HG02759 (cell line): ENCODE measurements at regions not wholly inside any gene's neighbourhood (a gene's known extent, or its start where the extent isn't known, plus 50 kb on each side); places are given as distances from the start of the nearest gene placed in this dataset.
"Not testable (repeated sequence)": the region's sequence is repeated elsewhere in the genome, so short reads cannot be mapped to it uniquely, and the experiment has no call there.

Source experiments
- ATAC-seq: cut with Tn5 transposase; IDR thresholded peaks from one replicate; pipeline ENCODE4 v1.9.1; 2021; ENCODE audit warnings: mild to moderate bottlenecking, moderate library complexity; ENCODE audit not compliant: unreplicated experiment

DNA sequence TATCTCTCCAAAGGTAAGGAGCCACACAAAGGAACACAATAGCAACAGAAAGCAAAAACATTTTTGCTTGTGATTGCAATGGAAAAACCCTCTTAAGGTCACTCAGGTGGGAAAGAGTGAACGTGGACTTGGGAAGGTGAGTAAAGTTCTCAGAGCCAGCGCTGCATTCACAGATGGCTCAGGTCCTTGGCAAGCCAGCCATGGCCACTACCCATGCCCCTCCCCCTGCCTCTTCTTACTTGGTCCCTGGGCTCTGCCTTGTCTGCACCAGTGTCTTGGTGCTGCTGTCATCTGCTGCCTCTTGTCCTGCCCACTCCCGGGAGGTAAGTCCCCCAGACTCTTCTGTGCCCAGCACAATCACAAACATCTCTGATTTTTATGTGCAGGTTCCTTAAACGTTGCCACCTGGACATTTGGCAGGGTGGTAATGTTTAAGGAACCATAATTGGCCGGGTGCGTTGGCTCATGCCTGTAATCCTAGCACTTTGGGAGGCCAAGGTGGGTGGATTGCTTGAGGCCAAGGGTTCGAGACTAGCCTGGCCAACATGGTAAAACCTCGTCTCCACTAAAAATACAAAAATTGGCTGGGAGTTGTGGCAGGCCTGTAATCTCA, 74.6 kb downstream of the FEM1C start:
- ATAC-seq, result no peak

DNA sequence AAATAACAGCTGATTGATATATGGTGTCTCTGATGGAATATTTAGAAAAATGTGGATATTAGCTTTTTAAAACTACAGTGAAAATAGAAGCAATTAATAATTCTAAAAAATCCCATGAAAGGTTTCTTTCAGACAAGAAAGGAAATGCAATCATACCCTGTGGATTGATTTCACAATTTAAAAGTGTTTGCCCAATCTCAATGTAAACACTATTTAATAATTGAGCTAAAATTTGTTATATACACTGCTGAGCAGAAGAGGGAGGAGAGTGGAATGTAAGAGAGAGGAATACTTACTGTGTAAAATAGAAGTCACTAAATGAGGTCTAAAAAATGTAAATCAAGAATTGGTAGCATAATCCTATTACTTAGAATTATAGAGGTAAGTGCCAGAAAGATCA, 76.9 kb downstream of the FEM1C start:
- ATAC-seq, result no peak

DNA sequence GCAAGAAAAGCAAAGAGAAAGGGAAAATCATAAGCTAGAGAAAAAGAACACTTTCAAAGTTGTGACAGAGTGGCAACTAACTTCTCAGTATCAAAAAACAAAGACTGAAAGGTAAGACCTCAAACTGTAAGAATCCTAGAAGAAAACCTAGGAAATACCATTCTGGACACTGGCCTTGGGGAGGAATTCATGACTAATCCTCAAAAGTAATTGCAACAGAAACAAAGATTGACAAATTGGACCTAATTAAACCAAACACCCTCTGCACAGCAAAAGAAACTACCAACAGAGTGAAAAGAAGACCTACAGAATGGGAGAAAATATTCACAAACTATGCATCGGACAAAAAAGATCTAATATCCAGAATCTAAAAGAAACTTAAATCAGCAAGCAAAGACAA, 79.1 kb downstream of the FEM1C start:
- no peak for ATAC-seq

DNA sequence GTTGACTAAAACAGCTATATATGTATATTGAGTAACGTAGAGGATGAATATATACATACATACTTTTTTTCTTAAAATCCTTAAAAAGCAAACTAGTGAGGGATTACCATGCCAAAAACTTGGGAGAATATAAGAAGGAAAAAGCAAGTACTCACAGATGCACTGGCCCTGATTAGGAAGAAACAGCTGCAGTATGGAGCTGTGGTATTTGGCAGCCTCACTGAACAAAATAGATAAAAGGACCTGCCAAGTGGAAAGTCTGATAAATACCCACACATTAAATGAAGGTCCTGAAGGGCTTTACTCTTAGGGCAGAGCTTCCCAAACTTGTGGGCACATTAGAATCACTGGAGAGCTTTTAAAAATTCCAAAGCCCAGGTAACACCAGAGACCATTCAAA, 80.6 kb downstream of the FEM1C start:
- ATAC-seq, result no peak

DNA sequence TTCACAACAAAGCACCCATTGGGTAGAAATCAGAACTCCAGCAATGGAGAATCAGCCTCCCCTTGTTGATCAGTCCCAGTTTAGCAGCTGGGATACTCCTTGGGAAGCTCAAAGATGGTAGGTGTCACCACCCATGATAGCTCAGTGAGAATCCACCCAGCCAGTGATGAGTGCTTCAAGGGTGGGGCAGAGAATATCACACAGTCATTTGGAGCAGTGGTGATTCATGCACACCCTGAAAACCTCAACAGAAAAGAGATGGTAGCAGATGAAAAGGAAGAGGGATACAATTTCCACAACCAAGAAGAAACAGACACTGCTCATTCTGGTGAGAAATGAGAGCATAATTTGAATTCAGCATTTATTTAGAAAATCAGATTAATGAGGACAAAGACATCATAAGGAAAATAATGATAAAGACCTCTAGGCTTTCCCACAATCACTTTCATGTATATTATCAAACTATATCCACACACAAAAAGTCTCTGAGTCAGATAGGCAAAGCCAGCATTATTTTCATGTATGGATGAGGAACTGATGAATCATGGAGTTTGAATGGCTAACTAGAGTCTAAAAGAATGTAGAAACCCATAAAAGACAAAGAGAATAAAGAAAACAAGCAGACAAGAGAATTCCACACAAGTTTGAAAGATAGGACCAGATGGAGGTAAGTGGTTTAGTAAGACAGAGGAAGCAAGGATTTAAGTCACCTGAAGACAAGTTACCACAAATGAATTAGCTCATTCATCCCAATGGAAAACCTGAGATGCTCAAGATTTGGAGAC, 82.9 kb downstream of the FEM1C start:
- peak; percentile 41 for ATAC-seq

DNA sequence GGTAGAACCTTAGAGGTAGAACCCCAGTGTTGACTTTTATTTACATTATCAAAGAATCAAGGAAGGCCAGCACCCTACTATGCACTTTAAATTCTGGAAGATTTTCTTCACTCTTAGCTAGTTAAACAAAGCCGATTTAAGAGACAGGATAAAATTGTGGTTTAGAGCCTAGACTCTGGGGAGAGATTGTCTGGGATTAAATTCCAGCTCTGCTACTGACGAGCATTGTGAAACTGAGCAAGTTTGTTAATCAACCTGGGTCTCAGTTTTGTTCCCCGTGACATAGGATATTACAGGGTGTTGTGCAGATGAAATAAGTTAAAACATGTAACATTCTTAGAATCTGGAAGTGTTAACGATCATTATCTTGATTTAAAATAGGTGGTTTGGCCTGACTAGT, 83.5 kb downstream of the FEM1C start:
- ATAC-seq, result no peak

DNA sequence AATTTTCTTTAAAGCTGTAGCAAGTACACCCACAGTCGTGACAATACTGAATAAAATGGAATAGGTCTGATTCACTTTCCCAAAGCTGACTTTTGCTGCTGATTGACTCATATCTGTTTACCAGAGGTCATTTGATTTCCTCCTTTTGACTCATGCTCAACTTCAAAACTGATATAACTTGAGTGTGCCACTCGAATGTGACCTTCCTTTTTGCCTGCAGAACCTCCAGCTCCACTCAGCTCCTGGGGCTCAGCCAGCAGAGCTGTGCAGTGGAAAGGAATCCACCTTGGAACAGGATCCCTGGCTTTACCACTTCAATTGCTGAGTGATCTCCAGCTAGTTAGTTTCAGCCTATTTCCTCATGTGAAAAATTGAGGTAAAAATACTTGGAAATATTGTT, 84.1 kb downstream of the FEM1C start:
- ATAC-seq, result peak; percentile 69

DNA sequence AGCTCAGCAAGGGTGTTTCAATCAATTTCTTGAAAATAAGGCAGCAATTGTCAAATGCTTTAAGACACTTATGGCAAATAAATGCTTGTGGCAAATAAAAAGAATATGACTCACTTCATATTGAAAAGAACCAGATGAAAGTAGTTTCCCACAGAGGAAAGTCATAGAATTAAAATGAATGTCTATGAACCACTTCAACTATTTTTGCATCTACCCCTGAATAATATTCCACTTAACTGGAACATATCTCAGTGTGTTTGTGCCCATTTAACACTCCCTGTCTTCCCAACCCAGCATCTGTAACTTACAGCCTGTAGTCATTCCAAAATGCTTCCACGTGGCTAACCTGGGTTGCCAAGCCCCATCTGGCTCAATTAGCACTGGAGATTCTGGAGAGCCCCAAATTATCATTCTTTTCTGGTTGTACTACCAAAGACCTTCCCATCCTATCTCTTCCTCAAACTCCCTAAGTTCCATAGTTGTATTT, 84.7 kb downstream of the FEM1C start:
- ATAC-seq, result no peak

DNA sequence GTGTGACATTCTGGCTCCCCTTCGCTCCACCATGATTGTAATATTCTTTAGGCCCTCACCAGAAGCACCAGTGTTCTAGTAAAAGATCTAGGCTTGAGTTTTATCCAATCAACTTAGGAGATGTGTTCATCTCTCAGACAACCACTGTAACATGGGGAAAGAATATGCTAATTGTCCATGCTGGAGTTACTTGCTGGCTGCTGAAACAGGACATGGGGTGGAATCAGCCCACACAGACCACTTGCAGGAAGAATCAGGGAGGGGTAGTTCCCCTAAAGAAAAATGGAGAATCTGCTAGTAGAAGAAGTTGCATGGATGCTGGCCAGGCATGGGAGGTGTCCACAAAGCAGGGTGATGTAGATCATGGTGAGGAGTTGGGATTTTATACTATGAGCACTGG, 86.2 kb downstream of the FEM1C start:
- no peak for ATAC-seq

DNA sequence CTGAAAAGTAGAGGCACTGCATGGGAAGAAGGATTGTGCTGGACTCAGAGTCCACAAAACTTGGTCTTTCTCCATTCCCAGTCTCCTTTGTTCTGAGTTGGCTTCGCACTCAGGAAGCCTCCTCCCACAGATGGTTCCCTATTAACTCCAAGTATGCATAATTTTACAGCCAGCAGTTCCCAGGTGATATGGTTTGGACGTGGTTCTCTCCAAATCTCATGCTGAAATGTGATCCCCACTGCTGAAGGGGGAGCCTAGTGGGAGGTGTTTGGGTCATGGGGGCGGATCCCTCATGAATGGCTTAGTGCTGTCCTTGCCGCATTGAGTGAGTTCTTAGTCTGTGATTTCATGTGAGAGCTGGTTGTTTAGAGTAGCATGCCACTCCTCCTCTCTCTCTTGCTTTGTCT, 86.6 kb downstream of the FEM1C start:
- ATAC-seq, result no peak

DNA sequence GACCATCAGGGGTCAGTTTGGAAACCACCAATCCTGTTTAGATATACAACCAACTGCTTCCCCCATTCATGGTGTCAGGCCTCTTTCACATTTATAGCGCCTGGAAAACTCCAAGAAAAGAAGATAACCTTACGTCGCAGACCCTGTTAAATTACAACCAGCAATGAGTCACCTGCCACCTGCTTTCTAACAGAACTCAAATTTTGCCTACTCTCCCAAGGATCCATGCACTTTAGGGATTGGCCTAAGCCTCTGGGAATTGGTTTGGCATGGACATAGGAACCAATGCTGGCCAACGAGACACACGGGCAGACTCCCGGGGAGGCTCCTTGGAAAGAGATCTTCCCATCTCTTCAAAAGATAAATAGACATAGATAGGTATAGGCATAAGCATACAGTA, 87.0 kb downstream of the FEM1C start:
- no peak for ATAC-seq

DNA sequence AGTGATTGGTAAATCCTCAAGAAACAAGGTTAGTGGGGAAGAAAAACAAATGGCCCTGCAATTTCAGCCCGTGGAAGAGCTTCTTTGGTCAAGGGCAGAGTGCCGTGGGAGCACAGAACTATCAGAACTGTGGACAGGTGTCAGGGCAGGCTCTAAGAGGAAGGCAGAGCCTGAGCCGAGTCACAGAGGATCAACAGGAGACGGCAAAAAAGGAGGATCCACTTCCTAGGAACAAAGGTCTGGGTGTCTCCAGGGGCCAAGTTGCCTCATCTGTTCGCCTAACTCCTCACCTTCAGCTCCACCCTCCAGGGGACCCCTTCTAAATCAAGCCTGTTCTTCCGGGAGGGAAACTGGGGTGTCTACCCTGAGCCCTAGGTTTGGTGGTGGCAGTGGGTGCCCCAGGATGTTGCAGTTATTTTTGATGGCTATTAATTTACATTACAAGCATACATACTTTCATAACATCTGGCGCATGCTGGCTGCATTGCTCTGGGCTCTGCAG, 88.0 kb downstream of the FEM1C start:
- no peak for ATAC-seq

DNA sequence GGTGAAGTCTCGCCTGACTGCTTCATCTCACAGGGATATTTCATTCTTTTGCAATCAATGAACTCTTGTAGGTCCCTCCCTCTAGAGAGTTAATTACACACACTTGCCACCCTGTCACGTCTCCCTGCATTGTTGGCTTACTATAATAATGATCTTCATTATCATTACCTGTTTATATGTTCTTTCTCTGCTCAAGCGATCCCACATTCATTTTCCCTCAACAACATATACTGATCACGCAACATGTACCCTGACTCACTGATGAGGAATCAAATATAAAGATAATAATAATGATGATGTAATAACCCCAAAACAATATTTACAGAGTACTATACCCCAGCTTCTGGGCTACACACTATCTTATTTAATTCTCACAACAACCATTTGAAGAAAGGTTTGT, 88.5 kb downstream of the FEM1C start:
- no peak for ATAC-seq

DNA sequence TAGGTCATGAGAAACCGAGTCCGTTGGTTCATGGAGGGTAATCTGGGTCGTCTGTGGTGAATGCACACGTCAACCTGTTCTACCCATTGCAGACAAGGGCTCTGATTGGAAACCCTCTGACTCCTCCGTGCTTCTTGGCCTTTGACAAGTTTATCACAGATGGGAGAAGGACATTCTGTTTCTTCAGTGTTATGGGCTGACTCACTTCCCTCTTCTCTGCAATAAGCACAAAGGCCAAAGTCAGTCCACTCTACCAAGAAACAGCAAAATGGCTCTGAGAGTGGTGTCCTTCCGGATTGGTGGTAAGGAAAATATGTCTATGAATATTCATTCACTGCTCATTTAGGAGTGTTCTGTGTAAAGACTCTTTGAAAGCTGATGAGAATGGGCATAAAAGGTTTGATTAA, 89.3 kb downstream of the FEM1C start:
- no peak for ATAC-seq

DNA sequence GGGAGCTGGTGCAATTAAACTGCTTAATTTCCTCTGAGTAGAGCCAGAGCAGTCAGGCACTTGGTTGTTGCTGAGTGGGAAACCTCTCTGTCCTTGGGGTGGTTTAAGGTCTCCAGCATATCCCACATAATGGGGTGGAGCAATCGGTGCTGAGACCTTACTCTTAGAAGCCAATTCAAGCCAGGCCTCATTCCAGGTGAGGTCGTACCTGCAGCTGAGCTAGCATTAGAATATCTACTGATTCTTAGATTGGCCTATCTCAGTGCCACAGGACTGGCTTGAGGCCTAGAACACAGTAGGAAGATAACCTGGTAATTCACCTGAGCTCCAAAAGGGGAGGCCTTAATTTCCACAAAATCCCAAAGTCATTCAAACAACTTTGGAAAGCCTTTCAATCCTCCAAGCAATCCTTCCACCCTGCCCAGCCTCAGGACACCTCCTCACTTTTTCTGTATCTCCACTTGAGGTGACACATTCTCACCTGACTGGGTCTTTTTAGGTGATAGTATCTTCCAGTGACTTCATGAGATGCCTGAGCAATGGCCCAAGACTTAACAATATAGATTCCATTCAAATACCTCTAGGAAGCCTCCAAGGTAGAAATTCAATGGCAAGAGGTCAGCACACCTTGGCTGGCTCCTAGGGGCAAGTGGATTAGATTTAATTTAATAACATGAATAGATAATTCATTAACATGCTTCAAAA, 91.0 kb downstream of the FEM1C start:
- ATAC-seq, result no peak

DNA sequence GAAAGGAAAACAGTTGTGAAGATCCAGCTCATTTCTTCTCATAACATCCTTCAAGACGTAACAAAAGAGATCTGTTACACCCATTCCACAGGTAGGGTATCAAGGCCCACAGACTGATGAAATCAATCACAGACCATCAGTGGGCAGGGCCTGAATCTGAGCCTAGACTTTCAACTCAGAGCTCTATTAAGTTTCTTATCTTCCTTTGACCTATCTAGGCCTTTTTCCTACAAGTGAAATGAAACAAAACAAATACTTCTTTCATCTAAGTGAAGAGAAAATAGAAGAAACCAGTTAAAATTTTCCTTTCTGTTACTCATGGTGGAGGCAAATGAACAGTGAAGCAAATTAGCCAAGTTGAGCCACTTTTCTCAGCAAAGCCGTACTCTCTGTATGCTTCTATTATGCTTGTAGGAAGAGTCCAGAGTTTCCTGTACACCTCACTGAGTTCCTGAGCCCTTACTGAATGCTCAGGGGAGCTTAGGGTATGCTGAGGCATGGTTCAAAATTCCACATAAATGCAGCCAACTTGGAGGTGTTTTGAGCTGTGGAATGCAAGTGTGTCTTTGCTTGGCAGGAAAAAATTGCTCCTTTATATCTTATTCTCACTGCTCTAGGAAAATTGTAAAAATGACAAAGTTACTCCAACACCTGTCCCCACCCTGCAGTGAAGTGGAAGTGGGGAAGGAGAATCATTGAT, 91.9 kb downstream of the FEM1C start:
- ATAC-seq, result no peak

DNA sequence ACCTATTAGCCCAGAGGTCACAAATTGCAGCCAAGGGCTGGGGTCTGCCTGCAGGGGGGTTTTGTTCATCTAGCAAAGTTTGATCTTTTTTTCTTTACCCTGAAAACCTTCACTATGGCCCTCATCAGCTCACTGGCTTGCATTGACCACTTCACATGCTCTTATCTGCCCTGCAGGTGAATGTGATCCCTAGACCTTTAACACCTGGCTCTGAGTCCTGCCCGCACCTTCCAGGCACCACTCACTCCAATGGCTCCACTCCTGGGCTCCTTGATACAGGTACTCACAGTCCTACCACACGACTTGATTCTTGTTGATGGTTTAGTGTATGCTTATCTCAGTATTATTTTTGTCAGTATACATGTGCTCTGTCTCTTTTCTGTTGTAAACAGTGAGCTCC, 92.5 kb downstream of the FEM1C start:
- ATAC-seq, result no peak

DNA sequence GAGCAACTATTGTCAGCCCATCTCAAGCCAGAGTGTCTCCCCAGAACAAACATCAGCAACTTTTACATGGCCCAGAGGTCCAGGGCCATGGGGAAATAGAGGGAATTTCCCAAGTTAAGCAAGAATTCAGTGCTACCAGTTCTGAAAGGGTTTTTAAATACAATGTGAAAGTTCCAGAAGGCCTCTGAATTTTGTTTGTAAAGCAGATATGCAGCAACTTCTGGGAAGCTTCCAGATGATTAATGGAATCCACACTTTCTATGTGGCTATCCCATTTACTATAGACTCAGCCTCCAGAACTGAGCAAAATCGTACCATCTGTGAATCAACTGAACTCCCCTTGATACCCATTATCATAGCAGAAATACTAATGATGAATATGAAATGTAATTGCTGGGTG, 93.8 kb downstream of the FEM1C start:
- ATAC-seq, result peak; percentile 62

DNA sequence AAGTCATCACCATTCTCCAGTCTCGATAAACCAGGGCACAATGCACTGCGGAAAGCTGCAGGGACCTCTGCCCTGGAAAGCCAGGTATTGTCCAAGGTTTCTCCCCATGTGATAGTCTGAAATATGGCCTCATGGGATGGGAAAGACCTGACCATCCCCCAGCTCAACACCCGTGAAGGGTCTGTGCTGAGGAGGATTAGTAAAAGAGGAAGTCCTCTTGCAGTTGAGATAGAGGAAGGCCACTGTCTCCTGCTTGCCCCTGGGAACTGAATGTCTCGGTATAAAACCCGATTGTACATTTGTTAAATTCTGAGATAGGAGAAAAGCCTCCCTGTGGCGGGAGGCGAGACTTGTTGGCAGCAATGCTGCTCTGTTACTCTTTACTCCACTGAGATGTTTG, 95.9 kb downstream of the FEM1C start:
- ATAC-seq, result not testable (repeated sequence)

DNA sequence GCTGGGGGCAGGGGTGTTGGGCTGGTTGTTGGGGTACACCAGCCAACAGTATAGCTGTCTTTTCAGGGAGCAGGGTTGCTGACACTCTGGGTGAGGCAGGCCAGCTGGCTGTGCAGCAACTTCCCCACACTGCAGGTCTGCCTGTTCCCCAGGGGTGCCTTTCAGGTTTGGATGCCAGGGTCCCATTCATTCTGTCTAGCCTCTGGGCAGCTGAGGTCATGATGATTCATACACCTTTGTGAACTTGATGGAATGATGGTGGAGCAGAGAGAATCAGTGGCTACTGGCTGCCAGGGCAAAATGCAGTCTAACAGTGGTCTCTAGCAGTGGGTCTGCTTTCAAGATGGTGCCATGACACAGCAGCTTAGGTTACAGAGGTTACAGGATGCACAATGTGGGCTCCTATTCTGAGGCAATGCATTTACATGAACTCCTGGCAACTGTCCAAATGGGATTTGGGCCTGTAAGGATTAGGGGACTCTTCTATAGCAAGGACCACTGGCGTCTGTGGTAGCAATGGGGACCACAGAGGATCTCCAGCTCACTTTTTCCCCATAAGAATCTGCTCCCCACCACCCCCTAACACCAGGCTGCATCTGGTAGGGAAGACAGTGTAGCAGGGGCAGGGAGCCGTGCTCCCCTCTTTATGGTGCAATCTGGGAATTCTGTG, 103.7 kb downstream of the FEM1C start:
- ATAC-seq, result no peak

DNA sequence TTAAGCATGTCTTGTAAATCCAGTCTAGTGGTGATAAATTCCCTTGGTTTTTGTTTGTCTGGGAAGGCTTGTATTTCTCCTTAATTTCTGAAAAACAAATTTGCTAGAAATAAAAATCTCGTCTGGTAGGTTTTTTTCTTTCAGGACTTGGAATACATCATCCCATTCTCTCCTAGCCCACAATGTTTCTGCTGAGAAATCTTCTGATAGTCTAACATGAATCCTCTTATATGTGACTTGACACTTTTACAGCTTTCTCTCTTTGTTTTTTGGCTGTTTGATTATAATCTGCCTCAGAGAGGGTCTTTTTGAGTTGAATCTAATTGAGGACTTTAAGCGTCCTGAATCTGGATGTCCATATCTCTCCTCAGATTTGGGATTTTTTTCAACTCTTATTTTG, 104.9 kb downstream of the FEM1C start:
- no peak for ATAC-seq
